NT2/D1 (cell line): ENCODE measurements at regions not wholly inside any gene's neighbourhood (a gene's known extent, or its start where the extent isn't known, plus 50 kb on each side); places are given as distances from the start of the nearest gene placed in this dataset.

ENCODE experiments used
- DNase-seq: peaks from one replicate; pipeline ENCODE4 v3.0.0-alpha.2; 2011; ENCODE audit warnings: low read depth, low spot score
- H3K27me3 ChIP-seq: 2 replicates; pipeline ENCODE4 v1.6.0; 2011; ENCODE audit warnings: mild to moderate bottlenecking; ENCODE audit not compliant: insufficient read length, insufficient read depth
- H3K36me3 ChIP-seq: 2 replicates; pipeline ENCODE4 v1.6.1; 2011; ENCODE audit warnings: mild to moderate bottlenecking, low read length, mixed read lengths; ENCODE audit not compliant: insufficient read depth, insufficient read length
- H3K4me1 ChIP-seq: 2 replicates; pipeline ENCODE4 v1.5.1; 2011; ENCODE audit not compliant: insufficient read depth, insufficient read length
- H3K4me3 ChIP-seq: 2 replicates; pipeline ENCODE4 v1.5.1; 2011; ENCODE audit warnings: low read depth; ENCODE audit not compliant: insufficient read length
- H3K9ac ChIP-seq: 2 replicates; pipeline ENCODE4 v1.6.0; 2011; ENCODE audit warnings: low read depth; ENCODE audit not compliant: insufficient read length
- H3K9me3 ChIP-seq: 2 replicates; pipeline ENCODE4 v1.5.1; 2011; ENCODE audit warnings: mild to moderate bottlenecking, low read length; ENCODE audit not compliant: insufficient read depth
- SUZ12 ChIP-seq: IDR thresholded peaks from 2 replicates; pipeline ENCODE4 v1.6.1; 2011; ENCODE audit not compliant: insufficient read length, insufficient read depth; ENCODE audit errors: extremely low read depth
- YY1 ChIP-seq: IDR thresholded peaks from 2 replicates; pipeline ENCODE4 v1.6.1; 2011; ENCODE audit not compliant: insufficient read length, insufficient read depth
- ZNF274 ChIP-seq: IDR thresholded peaks from 2 replicates; pipeline ENCODE4 v1.6.1; 2011; ENCODE audit warnings: mild to moderate bottlenecking, low read depth, low read length

DNA sequence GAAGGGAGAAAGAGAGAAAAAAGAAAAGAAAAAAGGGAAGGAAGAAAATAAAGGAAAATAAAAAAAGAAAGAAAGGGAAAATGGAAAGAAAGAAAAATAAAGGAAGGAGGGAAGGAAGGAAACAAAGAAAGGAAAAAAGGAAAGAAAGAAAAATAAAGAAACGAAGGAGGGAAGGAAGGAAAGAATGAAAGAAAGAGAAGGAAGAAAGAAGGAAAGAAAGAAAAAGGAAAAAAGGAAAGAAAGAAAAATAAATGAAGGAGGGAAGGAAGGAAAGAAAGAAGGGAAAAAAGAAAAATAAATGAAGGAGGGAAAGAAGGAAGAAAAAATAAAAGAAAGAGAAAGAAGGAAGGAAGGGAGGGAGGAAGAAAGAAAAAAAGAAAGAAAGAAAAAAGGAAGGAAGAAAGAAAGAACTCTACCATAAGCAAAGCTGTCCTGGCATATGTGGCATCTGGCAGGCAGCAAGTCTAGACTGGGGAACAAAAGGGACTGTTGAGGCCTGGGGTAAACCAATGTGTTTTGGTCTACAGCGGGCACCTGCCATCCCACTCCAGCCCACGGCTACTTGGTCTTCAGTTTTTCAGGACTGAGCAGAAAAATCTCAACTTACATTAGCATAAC is 86.9 kb downstream of the TFAP2C start:
- no peak overlapping the region for H3K4me3 ChIP-seq
- no peak for TF ChIP-seq SUZ12
- no peak for TF ChIP-seq YY1
- no peak for TF ChIP-seq ZNF274
- no peak for DNase-seq
- peaks cover 11% of the 10 kb centered on the region for H3K4me1 ChIP-seq
- H3K9me3 ChIP-seq: no peaks in the 10 kb centered on the region
- H3K27me3 ChIP-seq: no peaks in the 10 kb centered on the region
- H3K9ac ChIP-seq: no peak overlapping the region
- no peaks in the 10 kb centered on the region for H3K36me3 ChIP-seq

DNA sequence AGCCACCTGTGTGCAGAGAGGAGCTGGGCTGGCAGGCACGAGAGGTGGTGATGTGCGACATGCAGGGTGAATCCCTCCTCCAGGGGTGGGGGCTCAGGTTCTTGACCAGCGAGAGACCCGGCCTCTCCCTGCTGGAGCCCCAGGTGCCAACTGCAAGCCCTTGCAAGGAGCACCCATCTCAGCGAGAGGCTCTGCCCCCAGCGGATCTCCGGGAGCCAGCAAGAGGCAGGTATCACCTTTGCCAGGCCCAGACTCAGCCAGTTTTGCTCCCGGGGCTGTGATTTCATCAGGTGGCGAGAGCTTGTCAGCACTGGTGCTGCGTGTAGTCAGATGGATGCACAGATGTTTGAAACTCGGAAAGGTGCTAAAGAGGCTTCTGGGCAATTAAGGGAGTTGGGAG is 87.7 kb downstream of the TFAP2C start:
- Histone ChIP-seq H3K27me3 (no peaks in the 10 kb centered on the region), H3K4me3 (no peak overlapping the region), H3K9me3 (no peaks in the 10 kb centered on the region), H3K4me1 (peaks cover 8% of the 10 kb centered on the region), H3K9ac (no peak overlapping the region), H3K36me3 (no peaks in the 10 kb centered on the region)
- no peak for DNase-seq
- TF ChIP-seq SUZ12 (no peak), YY1 (no peak), ZNF274 (no peak)

DNA sequence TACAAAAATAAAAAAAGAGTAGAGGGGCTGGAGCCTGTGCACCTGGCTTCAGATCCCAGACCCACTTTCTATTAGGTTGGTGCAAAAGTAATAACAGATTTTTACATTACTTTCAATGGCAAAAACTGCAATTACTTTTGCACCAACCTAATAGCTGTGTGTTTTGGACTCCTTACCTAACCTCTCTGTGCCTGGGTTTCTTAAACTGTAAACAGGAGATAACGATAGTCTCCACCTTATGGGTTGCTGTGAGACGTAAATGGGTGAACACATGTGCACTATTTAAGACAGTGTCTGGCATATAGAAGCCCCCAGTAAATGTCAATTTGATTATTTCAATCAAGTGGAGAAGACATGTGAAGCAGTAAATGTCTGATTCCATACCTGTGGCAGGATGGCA is 89.7 kb downstream of the TFAP2C start:
- TF ChIP-seq YY1 (no peak), SUZ12 (no peak), ZNF274 (no peak)
- Histone ChIP-seq H3K4me3 (no peak overlapping the region), H3K27me3 (no peaks in the 10 kb centered on the region), H3K9me3 (no peaks in the 10 kb centered on the region), H3K4me1 (peaks cover 10% of the 10 kb centered on the region), H3K36me3 (no peaks in the 10 kb centered on the region), H3K9ac (no peak overlapping the region)
- DNase-seq: no peak

DNA sequence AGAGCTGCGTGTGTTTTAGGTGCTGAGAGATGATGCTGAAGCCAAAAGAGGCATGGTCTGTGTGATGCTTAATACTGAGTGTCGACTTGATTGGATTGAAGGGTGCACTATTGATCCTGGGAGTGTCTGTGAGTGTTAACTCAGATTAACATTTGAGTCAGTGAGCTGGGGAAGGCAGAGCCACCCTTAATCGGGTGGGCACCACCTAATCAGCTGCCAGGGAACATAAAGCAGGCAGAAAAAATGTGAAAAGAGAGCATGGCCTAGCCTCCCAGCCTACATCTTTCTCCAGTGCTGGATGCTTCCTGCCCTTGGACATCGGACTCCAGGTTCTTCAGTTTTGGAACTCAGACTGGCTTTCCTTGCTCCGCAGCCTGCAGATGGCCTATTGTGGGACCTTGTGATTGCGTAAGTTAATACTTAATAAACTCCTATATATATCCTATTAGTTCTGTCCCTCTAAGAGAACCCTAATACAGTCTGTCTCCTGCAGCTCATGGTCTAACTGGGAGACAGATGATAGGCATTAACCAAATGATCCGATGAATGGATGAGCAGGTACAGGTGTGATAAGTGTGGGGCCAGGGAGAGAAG is 91.6 kb downstream of the TFAP2C start:
- no peak for DNase-seq
- Histone ChIP-seq H3K4me3 (no peak overlapping the region), H3K9me3 (no peaks in the 10 kb centered on the region), H3K9ac (no peak overlapping the region), H3K27me3 (no peaks in the 10 kb centered on the region), H3K36me3 (no peaks in the 10 kb centered on the region), H3K4me1 (peaks cover 4% of the 10 kb centered on the region)
- TF ChIP-seq YY1: no peak
- TF ChIP-seq ZNF274: no peak
- TF ChIP-seq SUZ12: no peak

DNA sequence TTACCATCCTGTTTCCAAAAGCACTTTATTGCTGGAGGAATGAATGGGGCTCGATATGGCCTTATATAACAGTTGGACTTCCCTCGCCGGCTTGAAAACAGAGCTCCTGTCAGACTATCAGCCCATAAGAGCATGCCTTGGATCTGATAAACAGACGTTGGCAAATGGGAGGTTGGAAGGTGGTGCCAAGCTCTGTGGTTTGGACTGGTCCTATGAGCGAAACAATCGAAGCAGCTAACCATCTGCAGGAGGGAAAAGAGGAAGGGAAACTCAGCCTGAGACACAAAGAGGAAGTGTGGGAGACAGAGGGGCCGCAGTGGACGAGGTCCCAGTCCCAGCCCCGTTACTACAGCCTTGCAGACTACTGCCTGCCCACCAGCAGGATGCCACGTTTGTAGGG is 92.9 kb downstream of the TFAP2C start:
- no peaks in the 10 kb centered on the region for H3K9me3 ChIP-seq
- no peaks in the 10 kb centered on the region for H3K36me3 ChIP-seq
- no peak overlapping the region for H3K9ac ChIP-seq
- no peaks in the 10 kb centered on the region for H3K27me3 ChIP-seq
- DNase-seq: no peak
- peaks cover 4% of the 10 kb centered on the region for H3K4me1 ChIP-seq
- no peak overlapping the region for H3K4me3 ChIP-seq
- TF ChIP-seq ZNF274: no peak
- no peak for TF ChIP-seq YY1
- TF ChIP-seq SUZ12: no peak

DNA sequence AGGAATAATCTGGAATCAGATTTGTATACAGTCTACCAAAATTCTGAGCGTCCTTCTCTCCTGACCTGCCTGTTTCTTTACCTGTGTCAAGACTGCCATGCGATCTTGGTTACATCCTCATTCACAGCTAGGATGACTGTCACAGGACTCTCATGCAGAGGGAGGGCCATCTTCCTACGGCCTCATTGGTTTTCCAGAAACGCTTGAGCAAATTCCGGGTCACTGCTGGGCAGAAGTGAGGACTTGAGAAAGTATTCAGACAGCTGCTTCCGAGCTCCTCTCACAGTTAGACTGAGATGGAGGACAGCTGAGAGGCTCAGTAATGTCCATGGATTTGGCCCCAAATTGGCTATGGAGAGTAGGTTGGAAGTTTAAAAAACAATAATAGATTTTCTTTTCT is 94.2 kb downstream of the TFAP2C start:
- Histone ChIP-seq H3K4me1 (peaks cover 4% of the 10 kb centered on the region), H3K27me3 (no peaks in the 10 kb centered on the region), H3K9me3 (no peaks in the 10 kb centered on the region), H3K4me3 (no peak overlapping the region), H3K9ac (no peak overlapping the region), H3K36me3 (no peaks in the 10 kb centered on the region)
- TF ChIP-seq SUZ12 (no peak), ZNF274 (no peak), YY1 (no peak)
- DNase-seq: no peak

DNA sequence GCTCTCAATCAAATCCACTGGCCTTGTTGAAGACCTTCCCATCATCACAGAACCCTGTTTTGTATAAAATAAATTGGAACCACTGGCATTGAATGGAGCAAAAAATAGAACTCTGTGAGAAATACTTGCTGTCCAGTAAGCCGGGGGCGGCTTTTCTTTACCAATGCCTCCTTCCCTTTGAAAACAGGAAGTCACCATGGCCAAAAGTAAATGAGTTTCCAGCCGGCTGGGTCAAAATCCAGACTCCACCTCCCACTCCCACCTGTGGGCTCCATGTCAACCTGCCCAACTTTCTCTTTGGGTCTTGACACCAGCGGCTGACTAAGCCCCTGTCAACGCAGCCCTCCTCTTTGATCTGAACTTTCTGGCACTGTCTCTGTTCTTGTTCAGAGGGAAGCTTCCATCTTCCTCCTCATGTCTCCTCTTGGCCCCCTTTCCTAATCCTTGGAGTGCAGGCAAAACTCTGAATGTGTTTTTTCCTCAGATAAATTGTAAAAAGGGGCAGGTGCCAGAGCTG is 95.2 kb downstream of the TFAP2C start:
- no peak for DNase-seq
- H3K27me3 ChIP-seq: no peaks in the 10 kb centered on the region
- H3K4me3 ChIP-seq: no peak overlapping the region
- peaks cover 4% of the 10 kb centered on the region for H3K4me1 ChIP-seq
- TF ChIP-seq YY1: no peak
- no peak for TF ChIP-seq ZNF274
- TF ChIP-seq SUZ12: no peak
- H3K36me3 ChIP-seq: no peaks in the 10 kb centered on the region
- H3K9me3 ChIP-seq: no peaks in the 10 kb centered on the region
- H3K9ac ChIP-seq: no peak overlapping the region
